ENCODE measurements at regions not wholly inside any gene's neighbourhood (a gene's known extent, or its start where the extent isn't known, plus 50 kb on each side); places are given as distances from the start of the nearest gene placed in this dataset.

DNA sequence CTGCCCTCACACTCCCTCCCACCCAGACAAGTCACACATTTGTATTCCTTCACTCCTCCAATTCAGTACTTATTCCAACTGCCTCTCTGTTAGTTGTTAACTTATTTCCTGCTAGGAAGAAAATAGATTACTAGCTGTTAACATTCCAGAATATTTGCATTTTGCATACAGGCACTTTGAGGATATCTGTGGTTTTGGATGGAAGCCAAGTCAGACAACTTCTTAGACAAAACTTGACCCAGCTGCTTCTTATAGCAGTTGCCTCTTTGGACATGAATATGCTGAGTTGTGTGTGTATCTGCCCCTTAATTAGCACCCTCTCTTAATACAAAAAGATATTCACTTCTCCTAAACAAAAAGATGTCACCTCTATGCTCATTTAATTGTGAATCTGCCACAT lies 1280.6 kb upstream of the ACO1 start:
- Histone ChIP-seq H3K4me1 (ENCODE audit: control insufficient read depth, low read length) (no peaks in the 10 kb centered on the region), H3K9me3 (ENCODE audit: control insufficient read depth, insufficient read depth, low read length) (no peaks in the 10 kb centered on the region), H3K36me3 (ENCODE audit: control insufficient read depth, low read length) (no peaks in the 10 kb centered on the region), H3K27ac (ENCODE audit: low read depth, low read length) (no peak overlapping the region), H3F3A (ENCODE audit: control insufficient read depth, insufficient read depth) (no peaks in the 10 kb centered on the region), H3K27me3 (ENCODE audit: control insufficient read depth, low read length) (no peaks in the 10 kb centered on the region), H3K9me2 (replicated peaks; ENCODE audit: control insufficient read depth, low read length) (no peaks in the 10 kb centered on the region), H3K4me2 (ENCODE audit: low read length) (no peak overlapping the region), H3K79me2 (ENCODE audit: control insufficient read depth, low read length) (no peaks in the 10 kb centered on the region), H4K20me1 (ENCODE audit: control insufficient read depth, insufficient read depth, low read depth, low read length) (no peaks in the 10 kb centered on the region), H3K4me3 (ENCODE audit: low read length) (no peak overlapping the region)
- TF ChIP-seq, protein P1, sequence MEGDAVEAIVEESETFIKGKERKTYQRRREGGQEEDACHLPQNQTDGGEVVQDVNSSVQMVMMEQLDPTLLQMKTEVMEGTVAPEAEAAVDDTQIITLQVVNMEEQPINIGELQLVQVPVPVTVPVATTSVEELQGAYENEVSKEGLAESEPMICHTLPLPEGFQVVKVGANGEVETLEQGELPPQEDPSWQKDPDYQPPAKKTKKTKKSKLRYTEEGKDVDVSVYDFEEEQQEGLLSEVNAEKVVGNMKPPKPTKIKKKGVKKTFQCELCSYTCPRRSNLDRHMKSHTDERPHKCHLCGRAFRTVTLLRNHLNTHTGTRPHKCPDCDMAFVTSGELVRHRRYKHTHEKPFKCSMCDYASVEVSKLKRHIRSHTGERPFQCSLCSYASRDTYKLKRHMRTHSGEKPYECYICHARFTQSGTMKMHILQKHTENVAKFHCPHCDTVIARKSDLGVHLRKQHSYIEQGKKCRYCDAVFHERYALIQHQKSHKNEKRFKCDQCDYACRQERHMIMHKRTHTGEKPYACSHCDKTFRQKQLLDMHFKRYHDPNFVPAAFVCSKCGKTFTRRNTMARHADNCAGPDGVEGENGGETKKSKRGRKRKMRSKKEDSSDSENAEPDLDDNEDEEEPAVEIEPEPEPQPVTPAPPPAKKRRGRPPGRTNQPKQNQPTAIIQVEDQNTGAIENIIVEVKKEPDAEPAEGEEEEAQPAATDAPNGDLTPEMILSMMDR (IDR thresholded peaks at IDR 0.05; ENCODE audit: low read depth, low read length, poor library complexity, severe bottlenecking) = no peak
- no peak for TF ChIP-seq EZH2phosphoT487 (IDR thresholded peaks at IDR 0.05; ENCODE audit: borderline replicate concordance, low read length)

DNA sequence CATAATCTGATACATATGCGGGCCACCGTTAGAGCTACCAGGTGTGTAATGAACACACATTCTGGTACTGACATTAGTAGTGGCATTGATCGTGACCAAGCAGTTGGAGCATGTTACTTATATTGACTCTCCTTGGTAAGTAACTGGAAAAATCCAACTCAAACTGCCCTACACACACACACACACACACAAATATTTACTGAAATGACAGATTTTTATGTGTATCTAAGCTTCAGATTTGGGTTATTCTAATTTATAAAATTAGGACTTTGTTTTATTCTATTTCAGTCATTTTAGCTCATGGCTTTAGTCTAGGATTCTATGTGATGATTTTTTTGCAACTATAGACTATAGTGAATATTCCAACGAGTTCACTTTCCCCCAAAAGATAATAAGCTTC lies 1280.2 kb upstream of the ACO1 start:
- H3F3A ChIP-seq (ENCODE audit: control insufficient read depth, insufficient read depth) = no peaks in the 10 kb centered on the region
- TF ChIP-seq EZH2phosphoT487 (IDR thresholded peaks at IDR 0.05; ENCODE audit: borderline replicate concordance, low read length) = no peak
- TF ChIP-seq, protein P1 (IDR thresholded peaks at IDR 0.05; ENCODE audit: low read depth, low read length, poor library complexity, severe bottlenecking) = no peak
- no peaks in the 10 kb centered on the region for H3K9me3 ChIP-seq (ENCODE audit: control insufficient read depth, insufficient read depth, low read length)

GRCh38 chr9:31112491-31112890 lies 1272.0 kb upstream of the ACO1 start:
- Histone ChIP-seq H3K27ac (ENCODE audit: low read depth, low read length) (no peak overlapping the region), H3F3A (ENCODE audit: control insufficient read depth, insufficient read depth) (no peaks in the 10 kb centered on the region), H3K27me3 (ENCODE audit: control insufficient read depth, low read length) (no peaks in the 10 kb centered on the region), H3K79me2 (ENCODE audit: control insufficient read depth, low read length) (no peaks in the 10 kb centered on the region), H3K9me3 (ENCODE audit: control insufficient read depth, insufficient read depth, low read length) (no peaks in the 10 kb centered on the region), H4K20me1 (ENCODE audit: control insufficient read depth, insufficient read depth, low read depth, low read length) (no peaks in the 10 kb centered on the region), H3K4me3 (ENCODE audit: low read length) (no peak overlapping the region), H3K4me2 (ENCODE audit: low read length) (no peak overlapping the region), H3K4me1 (ENCODE audit: control insufficient read depth, low read length) (no peaks in the 10 kb centered on the region), H3K36me3 (ENCODE audit: control insufficient read depth, low read length) (no peaks in the 10 kb centered on the region), H3K9me2 (replicated peaks; ENCODE audit: control insufficient read depth, low read length) (no peaks in the 10 kb centered on the region)
- TF ChIP-seq, protein P1 (IDR thresholded peaks at IDR 0.05; ENCODE audit: low read depth, low read length, poor library complexity, severe bottlenecking) = no peak
- TF ChIP-seq EZH2phosphoT487 (IDR thresholded peaks at IDR 0.05; ENCODE audit: borderline replicate concordance, low read length) = no peak

More for the DNA sequence above, 1280.2 kb upstream of the ACO1 start:
- no peaks in the 10 kb centered on the region for H3K27me3 ChIP-seq (ENCODE audit: control insufficient read depth, low read length)
- H3K4me2 ChIP-seq (ENCODE audit: low read length) = no peak overlapping the region
- H3K4me1 ChIP-seq (ENCODE audit: control insufficient read depth, low read length) = no peaks in the 10 kb centered on the region
- H3K79me2 ChIP-seq (ENCODE audit: control insufficient read depth, low read length) = no peaks in the 10 kb centered on the region
- no peaks in the 10 kb centered on the region for H3K9me2 ChIP-seq (replicated peaks; ENCODE audit: control insufficient read depth, low read length)
- no peaks in the 10 kb centered on the region for H4K20me1 ChIP-seq (ENCODE audit: control insufficient read depth, insufficient read depth, low read depth, low read length)
- no peak overlapping the region for H3K4me3 ChIP-seq (ENCODE audit: low read length)
- no peaks in the 10 kb centered on the region for H3K36me3 ChIP-seq (ENCODE audit: control insufficient read depth, low read length)
- H3K27ac ChIP-seq (ENCODE audit: low read depth, low read length) = no peak overlapping the region

- Histone ChIP-seq H3K79me2 (ENCODE audit: control insufficient read depth, low read length) (no peaks in the 10 kb centered on the region), H3K9me2 (replicated peaks; ENCODE audit: control insufficient read depth, low read length) (no peaks in the 10 kb centered on the region), H3K27ac (ENCODE audit: low read depth, low read length) (no peak overlapping the region), H3K4me1 (ENCODE audit: control insufficient read depth, low read length) (no peaks in the 10 kb centered on the region), H3F3A (ENCODE audit: control insufficient read depth, insufficient read depth) (no peaks in the 10 kb centered on the region), H3K4me2 (ENCODE audit: low read length) (no peak overlapping the region), H3K27me3 (ENCODE audit: control insufficient read depth, low read length) (no peaks in the 10 kb centered on the region), H3K36me3 (ENCODE audit: control insufficient read depth, low read length) (no peaks in the 10 kb centered on the region), H3K9me3 (ENCODE audit: control insufficient read depth, insufficient read depth, low read length) (no peaks in the 10 kb centered on the region), H3K4me3 (ENCODE audit: low read length) (no peak overlapping the region), H4K20me1 (ENCODE audit: control insufficient read depth, insufficient read depth, low read depth, low read length) (no peaks in the 10 kb centered on the region)
- TF ChIP-seq, protein P1 (IDR thresholded peaks at IDR 0.05; ENCODE audit: low read depth, low read length, poor library complexity, severe bottlenecking) = no peak
- no peak for TF ChIP-seq EZH2phosphoT487 (IDR thresholded peaks at IDR 0.05; ENCODE audit: borderline replicate concordance, low read length)
Observed at GRCh38 chr9:31114346-31114745, 1270.1 kb upstream of the ACO1 start.

Data from DOHH2 (cell line).